ENCODE measurements at regions not wholly inside any gene's neighbourhood (a gene's known extent, or its start where the extent isn't known, plus 50 kb on each side); places are given as distances from the start of the nearest gene placed in this dataset.

DNA sequence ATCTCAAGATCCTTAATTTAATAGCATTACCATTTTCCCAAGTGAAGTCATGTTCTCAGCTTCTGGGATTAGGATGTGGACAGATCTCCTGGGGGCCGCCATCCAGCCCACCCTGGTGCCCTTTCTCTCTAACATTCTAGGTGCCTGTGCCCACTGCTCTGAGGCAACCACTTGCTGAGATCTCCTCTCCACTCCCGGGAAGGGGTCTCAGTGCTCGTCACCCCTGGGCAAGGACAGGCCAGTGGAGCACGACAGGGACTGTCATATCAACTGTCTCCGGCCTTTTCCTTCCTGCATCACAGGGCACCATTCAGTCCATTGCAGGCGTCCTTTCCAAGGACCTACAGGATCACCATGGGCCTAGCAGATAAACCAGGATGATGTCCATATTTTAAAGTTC, 304.8 kb downstream of the AJAP1 start:
- TF ChIP-seq, protein P1, sequence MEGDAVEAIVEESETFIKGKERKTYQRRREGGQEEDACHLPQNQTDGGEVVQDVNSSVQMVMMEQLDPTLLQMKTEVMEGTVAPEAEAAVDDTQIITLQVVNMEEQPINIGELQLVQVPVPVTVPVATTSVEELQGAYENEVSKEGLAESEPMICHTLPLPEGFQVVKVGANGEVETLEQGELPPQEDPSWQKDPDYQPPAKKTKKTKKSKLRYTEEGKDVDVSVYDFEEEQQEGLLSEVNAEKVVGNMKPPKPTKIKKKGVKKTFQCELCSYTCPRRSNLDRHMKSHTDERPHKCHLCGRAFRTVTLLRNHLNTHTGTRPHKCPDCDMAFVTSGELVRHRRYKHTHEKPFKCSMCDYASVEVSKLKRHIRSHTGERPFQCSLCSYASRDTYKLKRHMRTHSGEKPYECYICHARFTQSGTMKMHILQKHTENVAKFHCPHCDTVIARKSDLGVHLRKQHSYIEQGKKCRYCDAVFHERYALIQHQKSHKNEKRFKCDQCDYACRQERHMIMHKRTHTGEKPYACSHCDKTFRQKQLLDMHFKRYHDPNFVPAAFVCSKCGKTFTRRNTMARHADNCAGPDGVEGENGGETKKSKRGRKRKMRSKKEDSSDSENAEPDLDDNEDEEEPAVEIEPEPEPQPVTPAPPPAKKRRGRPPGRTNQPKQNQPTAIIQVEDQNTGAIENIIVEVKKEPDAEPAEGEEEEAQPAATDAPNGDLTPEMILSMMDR (IDR thresholded peaks at IDR 0.05; ENCODE audit: low read length, missing control alignments): no peak
- DNase-seq (ENCODE audit: low read depth): no peak
- no peak overlapping the region for H3K4me3 ChIP-seq (replicated peaks; ENCODE audit: low read depth, low read length)

DNA sequence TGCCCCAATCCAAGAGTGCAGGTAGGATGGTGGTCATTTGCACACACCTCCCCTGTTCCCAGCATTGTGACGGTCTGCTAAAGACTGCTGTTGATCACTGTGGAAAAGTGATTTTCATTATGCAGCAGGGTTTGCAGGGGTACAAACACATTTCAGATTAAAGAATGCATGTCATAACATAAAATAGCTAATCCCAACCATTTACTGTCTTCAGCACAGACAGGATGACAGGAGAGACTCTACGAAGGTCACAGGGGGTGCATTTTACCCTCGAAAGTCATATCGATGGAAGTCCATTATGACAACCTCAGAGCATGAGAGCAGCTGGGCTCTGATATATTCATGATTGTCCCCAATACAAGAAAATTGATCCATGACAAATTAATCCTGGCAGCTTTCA, 302.6 kb downstream of the AJAP1 start:
- DNase-seq (ENCODE audit: low read depth): no peak
- no peak overlapping the region for H3K4me3 ChIP-seq (replicated peaks; ENCODE audit: low read depth, low read length)
- TF ChIP-seq, protein P1 (IDR thresholded peaks at IDR 0.05; ENCODE audit: low read length, missing control alignments): no peak

DNA sequence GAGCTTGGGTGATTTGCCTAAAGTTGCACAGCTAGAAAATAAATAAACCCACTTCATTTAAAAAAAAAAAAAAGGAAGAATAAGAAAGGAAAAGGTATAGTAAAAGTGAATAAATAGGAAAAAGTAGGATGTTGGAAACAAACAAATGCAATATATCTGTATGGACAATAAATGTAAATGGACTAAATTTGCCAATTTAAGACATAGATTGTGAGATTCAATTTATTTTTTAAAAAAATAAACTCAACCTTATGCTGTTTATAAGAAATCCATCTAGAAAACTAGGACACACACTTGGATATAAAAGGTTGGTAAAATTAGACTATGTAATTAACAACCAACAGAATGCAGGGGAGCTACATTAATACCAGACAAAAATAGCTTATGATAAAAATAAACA, 300.0 kb downstream of the AJAP1 start:
- no peak overlapping the region for H3K4me3 ChIP-seq (replicated peaks; ENCODE audit: low read depth, low read length)
- TF ChIP-seq, protein P1 (IDR thresholded peaks at IDR 0.05; ENCODE audit: low read length, missing control alignments): no peak
- DNase-seq (ENCODE audit: low read depth): no peak

DNA sequence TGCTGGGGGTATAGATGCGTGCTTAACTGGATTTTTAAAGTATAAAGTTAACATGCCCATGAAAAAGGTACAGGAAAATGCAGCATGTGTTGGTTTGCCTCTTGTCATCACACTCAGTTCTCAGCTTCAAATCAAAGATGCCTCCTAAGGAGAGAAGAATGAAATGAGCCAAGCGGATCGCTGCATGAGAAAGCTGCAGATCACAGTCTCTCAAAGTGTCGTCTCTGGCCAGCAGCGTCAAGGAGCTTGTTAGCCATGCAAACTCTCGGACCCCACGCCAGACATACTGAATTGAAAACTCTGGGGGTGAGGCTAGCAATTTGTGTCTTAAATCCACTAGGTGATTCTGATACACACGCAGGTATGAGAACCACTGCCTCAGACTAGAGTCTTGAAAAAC, 297.2 kb downstream of the AJAP1 start:
- DNase-seq (ENCODE audit: low read depth): no peak
- no peak overlapping the region for H3K4me3 ChIP-seq (replicated peaks; ENCODE audit: low read depth, low read length)
- TF ChIP-seq, protein P1 (IDR thresholded peaks at IDR 0.05; ENCODE audit: low read length, missing control alignments): no peak

DNA sequence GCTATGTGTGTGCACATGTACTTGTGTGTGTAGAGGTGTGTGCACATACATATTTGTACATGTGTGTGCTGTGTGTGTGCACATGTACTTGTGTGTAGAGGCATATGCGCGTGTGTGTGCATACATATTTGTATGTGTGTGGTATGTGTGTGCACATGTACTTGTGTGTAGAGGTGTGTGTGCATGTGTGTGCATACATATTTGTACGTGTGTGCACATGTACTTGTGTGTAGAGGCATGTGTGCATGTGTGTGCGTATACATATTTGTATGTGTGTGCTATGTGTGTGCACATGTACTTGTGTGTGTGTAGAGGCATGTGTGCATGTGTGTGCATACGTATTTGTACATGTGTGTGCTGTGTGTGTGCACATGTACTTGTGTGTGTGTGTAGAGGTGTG, 291.9 kb downstream of the AJAP1 start:
- H3K4me3 ChIP-seq (replicated peaks; ENCODE audit: low read depth, low read length): no peak overlapping the region
- DNase-seq (ENCODE audit: low read depth): no peak
- TF ChIP-seq, protein P1 (IDR thresholded peaks at IDR 0.05; ENCODE audit: low read length, missing control alignments): no peak

DNA sequence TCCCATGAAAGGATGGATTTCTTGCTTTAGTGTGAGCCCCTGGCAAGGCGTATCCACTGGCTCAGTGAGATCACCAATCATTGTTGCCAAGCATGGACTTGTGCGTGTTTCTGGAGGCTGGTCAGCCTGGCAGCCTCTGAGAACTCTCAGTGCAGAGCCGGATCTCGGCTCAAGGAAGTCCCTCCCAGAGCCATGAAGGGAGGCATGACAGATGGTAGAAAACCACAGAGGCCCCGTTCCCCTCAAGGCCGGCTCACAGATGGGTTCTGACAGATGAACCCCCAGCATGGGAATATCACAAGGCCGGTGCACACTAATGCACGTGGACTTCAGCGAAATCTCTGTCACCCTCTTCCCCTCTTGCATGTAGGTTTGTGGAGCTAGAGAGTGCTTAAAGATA, 290.5 kb downstream of the AJAP1 start:
- no peak overlapping the region for H3K4me3 ChIP-seq (replicated peaks; ENCODE audit: low read depth, low read length)
- TF ChIP-seq, protein P1 (IDR thresholded peaks at IDR 0.05; ENCODE audit: low read length, missing control alignments): no peak
- DNase-seq (ENCODE audit: low read depth): no peak

DNA sequence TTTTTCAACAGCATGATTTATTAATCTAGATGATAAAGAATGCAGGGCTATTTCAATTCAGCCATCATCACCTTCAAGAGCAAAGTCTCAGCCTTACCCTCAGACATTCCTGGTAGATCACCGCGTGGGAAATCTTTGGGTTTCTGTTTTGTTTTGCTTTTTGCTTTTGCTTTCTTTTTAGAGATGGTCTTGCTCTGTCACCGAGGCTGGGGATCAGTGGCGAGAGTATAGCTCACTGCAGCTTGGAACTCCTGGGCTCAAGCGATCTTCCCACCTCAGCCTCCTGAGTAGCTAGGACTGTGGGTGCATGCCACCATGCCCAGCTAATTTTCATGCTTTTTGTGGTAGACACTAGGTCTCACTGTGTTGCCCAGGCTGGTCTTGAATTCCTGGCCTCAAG, 289.7 kb downstream of the AJAP1 start:
- H3K4me3 ChIP-seq (replicated peaks; ENCODE audit: low read depth, low read length): no peak overlapping the region
- TF ChIP-seq, protein P1 (IDR thresholded peaks at IDR 0.05; ENCODE audit: low read length, missing control alignments): no peak
- DNase-seq (ENCODE audit: low read depth): no peak

All from fibroblast of pulmonary artery (primary cell).